Stimulated activated CD8-positive, alpha-beta memory T cell treated with anti-CD3 and anti-CD28 coated beads, Interleukin-7, amount 100 ng/mL, for 24 hours (primary cell): ENCODE measurements at regions not wholly inside any gene's neighbourhood (a gene's known extent, or its start where the extent isn't known, plus 50 kb on each side); places are given as distances from the start of the nearest gene placed in this dataset.

ENCODE experiments used
- DNase-seq: peaks from one replicate; pipeline ENCODE4 v3.0.0-alpha.2; 2020; ENCODE audit warnings: low read depth

- DNase-seq, result no peak
These were observed 204.4 kb upstream of the PMEPA1 start for GRCh38 chr20:57914205-57914604.

- no peak for DNase-seq
These were observed 203.5 kb upstream of the PMEPA1 start for GRCh38 chr20:57913156-57913930.

GRCh38 chr20:57912227-57912582, 202.4 kb upstream of the PMEPA1 start:
- DNase-seq, result no peak

GRCh38 chr20:57911512-57912226, 201.9 kb upstream of the PMEPA1 start:
- DNase-seq, result no peak

- DNase-seq, result no peak
These were observed 200.9 kb upstream of the PMEPA1 start for GRCh38 chr20:57910716-57911115.

- DNase-seq, result no peak
These were observed 200.0 kb upstream of the PMEPA1 start for GRCh38 chr20:57909763-57910331.

- DNase-seq, result no peak
These were observed 199.2 kb upstream of the PMEPA1 start for GRCh38 chr20:57908704-57909630.

- no peak for DNase-seq
These were observed 198.4 kb upstream of the PMEPA1 start for GRCh38 chr20:57908226-57908625.

- no peak for DNase-seq
These were observed 197.6 kb upstream of the PMEPA1 start for GRCh38 chr20:57907131-57908000.

- DNase-seq, result no peak
These were observed 195.6 kb upstream of the PMEPA1 start for GRCh38 chr20:57905448-57905847.

GRCh38 chr20:57904314-57905105, 194.7 kb upstream of the PMEPA1 start:
- no peak for DNase-seq

- no peak for DNase-seq
These were observed 192.7 kb upstream of the PMEPA1 start for GRCh38 chr20:57902473-57902872.

- no peak for DNase-seq
These were observed 191.7 kb upstream of the PMEPA1 start for GRCh38 chr20:57901526-57901925.

GRCh38 chr20:57900226-57900905, 190.6 kb upstream of the PMEPA1 start:
- DNase-seq, result no peak

- no peak for DNase-seq
These were observed 189.7 kb upstream of the PMEPA1 start for GRCh38 chr20:57899554-57899953.

- DNase-seq, result no peak
These were observed 188.5 kb upstream of the PMEPA1 start for GRCh38 chr20:57898332-57898731.

GRCh38 chr20:57897891-57898290, 188.1 kb upstream of the PMEPA1 start:
- no peak for DNase-seq

GRCh38 chr20:57897156-57897874, 187.5 kb upstream of the PMEPA1 start:
- no peak for DNase-seq

- DNase-seq, result no peak
These were observed 186.7 kb upstream of the PMEPA1 start for GRCh38 chr20:57896563-57896962.
